ENCODE measurements at regions not wholly inside any gene's neighbourhood (a gene's known extent, or its start where the extent isn't known, plus 50 kb on each side); places are given as distances from the start of the nearest gene placed in this dataset.

- TF ChIP-seq CTCF (IDR thresholded peaks at IDR 0.05; ENCODE audit: poor library complexity, severe bottlenecking) (no peak), RAD21 (conservative IDR thresholded peaks at IDR 0.05) (no peak)
These were observed 109.7 kb downstream of the KIF2B start for GRCh38 chr17:53932386-53932785.
